PC-3 (cell line): ENCODE measurements at regions not wholly inside any gene's neighbourhood (a gene's known extent, or its start where the extent isn't known, plus 50 kb on each side); places are given as distances from the start of the nearest gene placed in this dataset.

Experiments used
- ATAC-seq: fragments of 200-7000 bp; cut with Tn5 transposase; 2 replicates; pipeline ENCODE4 v1.9.1; 2020; ENCODE audit warnings: mild to moderate bottlenecking, moderate library complexity
- BruUV-seq: library from RNA; stranded (reverse); fragments of 400-500 nt; replicated peaks from 2 replicates; lab custom pipeline; 2021; lab: Mats Ljungman, UMichigan
- CTCF ChIA-PET: fragments of 300-600 bp; sonication (Branson Sonifier 250); formaldehyde crosslinking; loops from one replicate; lab custom pipeline; 2022; ENCODE audit warnings: antibody characterized with exemption; lab: Charles Lee
- POLR2A ChIA-PET: fragments of 300-600 bp; sonication (Branson Sonifier 250); formaldehyde crosslinking; loops from one replicate; lab custom pipeline; 2022; ENCODE audit warnings: antibody characterized with exemption; ENCODE audit not compliant: unreplicated experiment; lab: Charles Lee
- DNase-seq: peaks from one replicate; pipeline ENCODE4 v3.0.0-alpha.2; 2015
- H2AFZ ChIP-seq: fragments of 300-600 bp; sonication (generic); 2 replicates; pipeline ENCODE4 v1.6.0; 2016; ENCODE audit warnings: antibody characterized with exemption, low read length
- H3F3A ChIP-seq: fragments of 300-600 bp; sonication (generic); one replicate; pipeline ENCODE4 v1.6.0; 2017; ENCODE audit warnings: antibody characterized with exemption, low read length, control low read depth, mild to moderate bottlenecking; ENCODE audit not compliant: unreplicated experiment
- H3K27ac ChIP-seq: fragments of 300-600 bp; sonication (generic); 2 replicates; pipeline ENCODE4 v1.5.1; 2016; ENCODE audit warnings: mild to moderate bottlenecking, low read length
- H3K27me3 ChIP-seq: fragments of 300-600 bp; sonication (generic); 2 replicates; pipeline ENCODE4 v1.6.1; 2016; ENCODE audit warnings: low read length, mixed read lengths
- H3K36me3 ChIP-seq: fragments of 300-600 bp; sonication (generic); 2 replicates; pipeline ENCODE4 v1.6.1; 2016; ENCODE audit warnings: low read depth, mixed run types, low read length, mixed read lengths
- H3K4me1 ChIP-seq: fragments of 300-600 bp; sonication (generic); 2 replicates; pipeline ENCODE4 v1.5.1; 2016; ENCODE audit warnings: low read length; ENCODE audit not compliant: insufficient read depth
- H3K4me2 ChIP-seq: fragments of 300-600 bp; sonication (generic); 2 replicates; pipeline ENCODE4 v1.6.0; 2016; ENCODE audit warnings: low read length
- H3K4me3 ChIP-seq: fragments of 300-600 bp; sonication (generic); 2 replicates; pipeline ENCODE4 v1.5.1; 2016; ENCODE audit warnings: mild to moderate bottlenecking, low read length, mixed read lengths
- H3K79me2 ChIP-seq: fragments of 300-600 bp; sonication (generic); 2 replicates; pipeline ENCODE4 v1.6.1; 2017; ENCODE audit warnings: low read length, mixed read lengths
- H3K9ac ChIP-seq: fragments of 300-600 bp; sonication (generic); 2 replicates; pipeline ENCODE4 v1.6.0; 2016; ENCODE audit warnings: mild to moderate bottlenecking, low read length
- H3K9me2 ChIP-seq: fragments of 300-600 bp; sonication (generic); replicated peaks from 2 replicates; pipeline ENCODE4 v1.6.1; 2016; ENCODE audit warnings: mixed run types, low read length, mixed read lengths
- H3K9me3 ChIP-seq: fragments of 300-600 bp; sonication (generic); 2 replicates; pipeline ENCODE4 v1.6.1; 2016; ENCODE audit warnings: low read length, mixed read lengths
- H4K20me1 ChIP-seq: fragments of 300-600 bp; sonication (generic); 2 replicates; pipeline ENCODE4 v1.6.1; 2016; ENCODE audit warnings: low read length, mixed read lengths
- CTCF ChIP-seq: fragments of 300-600 bp; sonication (generic); conservative IDR thresholded peaks from 2 replicates; pipeline ENCODE4 v1.5.1; 2017; ENCODE audit warnings: antibody characterized with exemption, low read depth, mild to moderate bottlenecking, low read length
- EZH2 ChIP-seq: fragments of 300-600 bp; sonication (generic); IDR thresholded peaks from one replicate; pipeline ENCODE4 v1.6.1; 2017; ENCODE audit warnings: antibody characterized with exemption, mild to moderate bottlenecking, low read length; ENCODE audit not compliant: unreplicated experiment
- EZH2phosphoT487 ChIP-seq: fragments of 300-600 bp; sonication (generic); IDR thresholded peaks from 2 replicates; pipeline ENCODE4 v1.6.1; 2018; ENCODE audit warnings: mild to moderate bottlenecking, antibody characterized with exemption, low read length, borderline replicate concordance
- intact Hi-C: fragments of 100-400 bp; cut with micrococcal nuclease; formaldehyde crosslinking; loops from 2 replicates; pipeline ENCODE4 v1.9.0; 2023

GRCh38 chr9:96020300-96020791 is 144.9 kb downstream of the ERCC6L2 start:
- H3K4me1 ChIP-seq, result no peaks in the 10 kb centered on the region
- H3K9me2 ChIP-seq, result no peaks in the 10 kb centered on the region
- no peak overlapping the region for H3K27ac ChIP-seq
- no TSS peak for BruUV-seq
- POLR2A ChIA-PET, result no interaction called here
- no peaks in the 10 kb centered on the region for H3K79me2 ChIP-seq
- intact Hi-C loops, result no loop called here
- peaks cover 12% of the 10 kb centered on the region for H3K27me3 ChIP-seq
- CTCF ChIA-PET, result no interaction called here
- ATAC-seq (no peak), DNase-seq (no peak)
- no peak overlapping the region for H2AFZ ChIP-seq
- no peak overlapping the region for H3K9ac ChIP-seq
- no peaks in the 10 kb centered on the region for H3F3A ChIP-seq
- peak overlapping the region; percentile 64; the same call in 1 of the 2 replicates for H3K4me3 ChIP-seq
- peak overlapping the region; percentile 86 for H3K4me2 ChIP-seq
- no peaks in the 10 kb centered on the region for H3K9me3 ChIP-seq
- H4K20me1 ChIP-seq, result no peaks in the 10 kb centered on the region
- TF ChIP-seq EZH2, result no peak
- TF ChIP-seq CTCF, result no peak
- no peak for TF ChIP-seq EZH2phosphoT487
- H3K36me3 ChIP-seq, result no peaks in the 10 kb centered on the region
